NCI-H1048 (cell line): ENCODE measurements at regions not wholly inside any gene's neighbourhood (a gene's known extent, or its start where the extent isn't known, plus 50 kb on each side); places are given as distances from the start of the nearest gene placed in this dataset.

ENCODE experiments used
- DNase-seq: peaks from one replicate; lab custom pipeline; 2025; lab: John Stamatoyannopoulos, UW

DNA sequence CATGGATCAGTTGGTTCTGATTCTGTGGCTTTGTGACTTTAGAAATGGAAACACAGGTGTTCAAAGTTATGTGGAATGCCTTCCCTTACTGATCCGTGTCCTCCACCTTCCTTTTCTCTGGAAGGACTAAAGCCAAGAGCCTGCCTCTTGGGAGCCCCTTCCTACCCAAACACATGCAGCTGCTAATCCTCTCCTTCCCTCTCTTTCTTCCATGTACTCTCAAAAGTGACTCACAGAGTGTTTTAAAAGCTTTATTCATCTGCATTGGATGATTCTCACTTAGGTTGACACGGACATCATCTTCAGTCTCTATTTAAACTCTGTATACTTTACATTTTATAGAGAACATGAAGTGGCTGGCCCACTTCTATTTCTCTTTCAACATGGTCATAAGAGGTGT lies 856.5 kb upstream of the ARPP21 start:
- DNase-seq: no peak

GRCh38 chr3:34783876-34784275 lies 855.4 kb upstream of the ARPP21 start:
- no peak for DNase-seq

DNA sequence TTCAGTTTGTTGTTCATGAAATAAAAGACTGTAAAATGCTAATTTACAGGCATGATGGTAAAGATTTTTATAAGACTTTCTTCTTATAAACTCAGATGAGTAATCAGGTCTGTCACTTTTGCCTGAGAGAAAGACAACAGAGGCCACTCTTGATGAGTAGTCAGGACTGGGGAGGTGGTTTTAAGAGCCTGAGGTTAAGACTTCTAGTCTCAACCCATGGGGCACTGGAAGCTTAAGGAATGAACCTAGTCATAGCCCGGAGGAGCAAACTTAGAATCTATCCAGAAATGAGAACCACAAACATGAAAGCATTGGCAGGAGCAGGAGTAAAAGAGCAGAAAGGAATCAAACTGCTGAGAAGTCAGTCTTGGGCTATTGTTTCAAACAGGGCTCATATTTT lies 846.3 kb upstream of the ARPP21 start:
- DNase-seq: no peak

DNA sequence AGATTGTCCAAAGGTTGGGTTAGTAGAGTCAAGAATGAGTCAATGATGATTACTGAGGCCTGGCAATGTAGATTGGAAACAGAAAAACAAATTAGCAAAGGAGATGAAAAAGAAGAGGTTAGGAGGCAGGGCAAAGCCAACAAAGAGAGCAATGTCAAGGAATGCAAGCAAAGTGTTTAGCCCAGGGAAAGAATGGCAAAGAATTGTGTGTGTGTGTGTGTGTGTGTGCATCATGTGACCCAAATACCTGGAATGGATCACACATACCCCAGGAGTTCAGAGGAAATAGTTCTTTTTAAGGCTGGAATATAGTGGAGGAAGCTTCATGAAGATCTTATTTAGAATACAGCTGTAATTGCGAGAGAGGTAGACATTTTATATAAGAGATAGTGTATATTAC lies 831.7 kb upstream of the ARPP21 start:
- DNase-seq: no peak

DNA sequence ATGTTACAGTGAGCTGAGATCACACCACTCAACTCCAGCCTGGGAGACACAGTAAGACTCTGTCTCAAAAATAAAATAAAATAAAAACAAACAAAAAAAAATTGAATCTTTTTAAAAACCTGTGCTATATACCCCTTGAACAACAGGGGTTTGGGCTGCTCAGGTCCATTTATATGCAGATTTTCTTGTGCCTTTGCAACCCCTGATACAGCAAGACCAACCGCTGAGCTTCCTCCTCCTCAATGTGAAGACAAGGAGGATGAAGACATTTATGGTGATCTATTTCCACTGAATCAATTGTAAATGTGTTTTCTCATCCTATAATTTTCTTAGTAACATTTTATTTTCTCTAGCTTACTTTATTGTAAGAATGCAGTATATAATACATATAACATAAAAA lies 831.0 kb upstream of the ARPP21 start:
- no peak for DNase-seq

- no peak for DNase-seq
These were observed 810.5 kb upstream of the ARPP21 start for GRCh38 chr3:34828847-34829246.

- DNase-seq: no peak
These were observed 806.3 kb upstream of the ARPP21 start for GRCh38 chr3:34832865-34833508.

DNA sequence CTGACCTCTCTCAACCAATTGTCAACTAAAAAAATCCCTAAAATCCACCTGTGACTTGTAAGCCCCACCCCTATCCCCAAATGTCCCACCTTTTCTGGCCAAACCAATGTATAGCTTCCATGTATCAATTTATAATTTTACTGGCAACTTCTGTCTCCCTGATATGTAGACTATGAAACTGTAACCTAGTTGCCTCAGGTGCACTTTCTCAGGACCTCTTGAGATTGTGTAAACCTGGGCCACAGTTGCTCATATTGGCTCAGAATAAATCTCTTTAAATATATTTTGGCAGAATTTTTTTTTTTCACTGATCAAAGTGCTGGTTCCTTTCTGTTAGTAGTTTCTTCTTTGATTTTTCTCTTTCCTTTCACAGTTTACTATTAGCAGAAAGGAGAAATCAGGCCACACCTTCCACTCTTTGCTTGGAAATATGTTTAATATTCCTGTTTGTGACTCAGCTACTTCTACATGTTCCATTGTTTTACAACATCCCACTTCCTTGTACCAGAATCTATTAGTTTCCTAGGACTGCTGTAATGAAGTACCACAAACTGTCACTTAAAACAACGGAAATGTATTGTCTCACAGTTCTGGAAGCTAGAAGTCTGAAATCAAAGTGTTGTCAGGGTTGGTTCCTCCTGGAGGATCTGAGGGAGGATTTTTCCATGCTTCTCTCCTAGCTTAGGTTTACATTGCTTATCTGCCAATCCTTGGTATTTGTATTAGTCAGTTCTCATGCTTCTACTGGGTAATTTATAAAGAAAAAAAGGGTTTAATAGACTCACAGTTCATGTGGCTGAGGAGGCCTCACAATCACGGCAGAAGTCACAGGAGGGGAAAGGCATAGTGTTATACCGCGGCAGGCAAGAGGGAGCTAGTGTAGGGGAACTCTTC lies 801.2 kb upstream of the ARPP21 start:
- no peak for DNase-seq

GRCh38 chr3:34842706-34843480 lies 796.4 kb upstream of the ARPP21 start:
- no peak for DNase-seq

- DNase-seq: no peak
These were observed 795.1 kb upstream of the ARPP21 start for GRCh38 chr3:34844323-34844620.

DNA sequence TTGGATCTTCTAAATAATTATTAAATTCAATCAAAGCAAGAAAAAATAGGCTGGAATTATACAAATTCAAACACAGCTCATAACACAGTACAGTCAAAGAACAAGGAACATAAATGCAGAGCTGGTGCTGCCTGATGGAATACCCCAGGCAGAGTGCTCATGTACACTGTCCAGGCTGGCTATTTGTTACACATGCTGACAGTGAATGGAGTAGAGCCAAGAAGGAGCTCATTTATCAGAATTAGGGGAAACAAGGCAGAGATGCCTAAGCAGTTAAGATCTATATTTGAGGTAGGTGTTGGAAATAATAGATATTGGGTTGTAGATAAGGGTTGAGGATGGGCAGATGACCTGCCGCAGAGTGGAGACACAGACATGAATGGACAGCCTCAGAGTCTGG lies 788.2 kb upstream of the ARPP21 start:
- DNase-seq: no peak

DNA sequence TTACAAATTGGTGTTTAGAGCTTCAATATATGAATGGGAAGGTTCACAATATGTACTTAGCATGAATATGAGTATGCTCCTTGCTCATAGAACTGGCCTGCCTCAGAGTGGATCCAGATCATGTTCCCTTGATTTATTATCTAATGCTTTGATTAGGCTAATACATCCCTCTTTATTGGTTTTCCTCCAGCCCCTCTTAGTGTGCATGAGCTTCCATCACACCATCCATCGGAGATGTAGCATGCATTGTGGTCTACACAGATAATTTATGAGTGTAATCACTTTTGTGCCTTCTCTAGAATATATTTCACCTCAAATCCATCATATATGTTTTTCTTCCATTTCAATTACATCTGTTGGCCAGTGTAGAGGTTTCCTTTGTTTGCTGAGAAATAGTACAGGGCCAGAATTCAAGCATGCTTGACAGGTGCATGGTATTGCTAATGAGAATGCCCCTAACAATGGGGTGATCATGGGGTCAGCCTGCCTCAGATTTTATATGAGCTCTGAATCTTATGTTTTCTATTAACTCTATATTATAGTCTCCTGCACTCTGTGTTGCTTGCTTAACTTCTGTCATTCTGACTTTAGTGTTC lies 786.4 kb upstream of the ARPP21 start:
- DNase-seq: no peak

DNA sequence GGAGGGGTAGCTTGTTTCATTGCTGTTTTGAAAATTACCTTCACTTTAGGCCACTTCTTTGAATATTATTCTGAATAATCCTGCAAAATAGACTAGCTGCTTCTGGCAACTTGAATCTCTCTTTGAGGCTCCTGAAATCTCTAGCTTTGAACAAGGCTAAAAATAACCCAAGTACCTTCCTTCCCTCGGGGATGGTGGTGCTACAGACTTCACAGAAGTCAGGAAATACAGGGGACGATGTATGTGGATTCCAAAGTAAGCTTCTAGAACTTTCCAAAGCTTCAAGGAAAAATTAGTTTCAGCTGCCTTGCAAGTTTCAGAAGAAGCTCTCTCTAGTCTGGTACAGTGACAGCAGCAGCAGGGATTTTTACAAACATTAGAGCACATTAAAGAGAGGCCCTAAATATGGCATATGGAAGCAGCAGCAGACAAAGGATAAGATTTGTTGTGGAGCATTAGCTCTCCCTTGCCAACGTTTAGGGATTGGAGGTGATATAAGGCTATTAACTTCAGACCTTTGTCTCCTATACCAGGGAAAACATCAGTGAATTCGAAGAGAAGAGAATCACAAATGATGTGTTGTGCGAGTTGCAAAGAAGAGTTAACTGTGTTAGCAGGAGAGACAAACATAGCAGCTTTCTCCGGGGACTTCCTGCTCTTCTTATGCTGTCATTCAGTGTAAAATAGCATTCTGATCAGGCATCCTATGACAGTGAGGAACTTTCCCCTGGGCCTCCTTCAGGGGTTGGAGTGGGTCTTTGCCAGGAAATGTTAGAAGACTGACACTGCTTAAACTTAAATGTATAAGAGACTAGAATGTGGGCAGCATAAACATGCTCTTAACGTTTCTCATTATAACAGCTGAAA lies 783.0 kb upstream of the ARPP21 start:
- no peak for DNase-seq

DNA sequence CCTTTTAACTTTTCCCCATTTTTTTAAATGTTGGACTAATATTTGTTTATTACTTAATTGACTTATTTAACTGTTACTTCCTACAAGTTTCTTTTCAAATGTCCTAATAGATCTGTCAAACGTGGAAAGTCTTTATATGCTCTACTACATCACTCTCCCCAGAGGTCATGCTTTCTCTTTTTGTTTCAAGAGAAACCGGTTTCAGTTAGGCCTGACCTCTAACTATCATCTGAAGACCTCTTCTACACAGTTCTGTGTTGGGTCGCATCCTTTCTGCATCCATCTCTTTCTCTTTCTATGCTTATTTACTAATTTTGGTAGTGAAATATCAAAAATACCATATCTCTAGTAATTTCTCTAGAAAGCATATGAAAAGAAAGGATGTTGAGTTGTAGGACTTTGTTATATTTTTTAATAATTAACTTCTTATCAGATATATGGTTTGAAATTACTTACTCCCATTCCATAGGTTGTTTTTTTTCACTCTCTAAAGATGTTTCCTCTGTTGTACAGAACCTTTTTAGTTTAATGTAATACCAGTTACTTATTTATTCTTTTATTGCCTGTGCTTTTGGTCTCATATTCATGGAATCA lies 781.2 kb upstream of the ARPP21 start:
- DNase-seq: no peak

DNA sequence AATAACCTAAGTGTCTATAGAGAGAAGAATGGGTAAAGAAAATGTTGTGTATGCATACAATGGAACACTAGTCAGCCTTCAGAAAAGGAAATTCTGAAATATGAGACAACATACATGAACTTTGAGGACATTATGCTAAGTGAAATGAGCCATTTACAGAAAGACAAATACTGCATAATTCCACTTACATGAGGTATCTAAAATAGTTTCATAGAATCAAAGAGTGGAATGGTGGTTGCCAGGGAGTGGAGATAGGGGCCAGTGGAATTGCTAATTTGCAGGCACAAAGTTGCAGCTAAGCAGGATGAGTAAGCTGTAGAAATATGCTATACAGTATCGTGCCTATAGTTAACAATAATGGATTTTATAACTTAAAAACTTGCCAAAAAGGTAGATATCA lies 779.6 kb upstream of the ARPP21 start:
- no peak for DNase-seq

DNA sequence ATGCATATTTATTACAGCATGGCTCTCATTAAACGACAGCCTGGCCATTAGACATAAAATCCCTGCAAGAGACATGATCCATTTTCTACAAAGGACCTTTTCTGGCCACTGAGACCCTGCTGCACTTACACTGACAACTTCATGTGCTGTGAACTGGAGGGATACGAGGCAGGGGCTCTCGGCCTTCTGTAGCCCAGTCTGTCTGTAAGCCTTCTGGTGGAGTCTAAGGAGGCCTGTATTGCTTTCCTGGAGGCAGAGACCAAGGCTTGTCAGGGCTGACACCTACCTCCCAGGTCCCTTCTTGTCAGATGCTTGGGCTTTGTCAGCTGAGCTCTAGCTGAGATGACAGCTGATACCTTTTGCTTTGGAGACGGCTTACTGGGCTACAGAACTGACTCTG lies 776.9 kb upstream of the ARPP21 start:
- DNase-seq: no peak

DNA sequence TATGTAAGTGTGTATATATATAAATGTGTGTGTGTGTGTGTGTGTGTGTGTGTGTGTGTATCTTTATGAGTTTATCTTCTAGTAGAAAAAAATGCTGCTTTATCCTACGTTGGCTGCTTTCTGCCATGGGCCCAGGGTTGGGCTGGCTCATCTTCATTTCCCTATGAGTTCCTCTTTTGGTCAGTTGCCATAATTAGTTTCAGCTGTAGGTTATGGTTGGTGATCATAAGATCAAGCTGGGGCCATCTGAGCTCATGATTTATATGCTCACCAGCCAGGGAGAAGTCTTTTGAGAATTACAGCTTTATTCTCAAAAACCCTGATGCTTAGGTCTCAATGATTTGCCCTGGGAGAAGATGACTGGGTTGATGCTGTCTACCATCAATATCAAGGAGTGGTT lies 775.8 kb upstream of the ARPP21 start:
- no peak for DNase-seq

DNA sequence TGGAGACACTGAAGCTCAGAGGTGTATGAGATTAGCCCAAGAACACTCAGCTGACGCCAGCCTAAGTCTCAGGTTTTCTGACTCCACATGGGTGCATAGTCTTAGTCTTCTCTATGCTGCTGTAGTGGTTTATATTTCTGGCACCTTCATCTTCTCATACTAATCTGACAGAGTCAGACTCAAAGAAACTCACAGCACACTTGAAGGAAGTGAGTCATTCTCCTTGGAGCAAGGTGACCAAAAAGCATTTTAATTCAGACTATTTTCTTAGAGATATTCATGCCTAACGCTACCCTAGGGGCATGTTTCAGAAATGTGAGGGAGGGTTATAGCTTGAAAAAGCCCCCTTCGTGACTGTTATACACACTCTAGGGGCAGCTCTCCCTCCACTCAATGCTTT lies 775.3 kb upstream of the ARPP21 start:
- no peak for DNase-seq

GRCh38 chr3:34865346-34865745 lies 774.0 kb upstream of the ARPP21 start:
- no peak for DNase-seq

GRCh38 chr3:34868935-34869334 lies 770.4 kb upstream of the ARPP21 start:
- no peak for DNase-seq

GRCh38 chr3:34869696-34870095 lies 769.6 kb upstream of the ARPP21 start:
- DNase-seq: no peak
